ENCODE measurements at regions not wholly inside any gene's neighbourhood (a gene's known extent, or its start where the extent isn't known, plus 50 kb on each side); places are given as distances from the start of the nearest gene placed in this dataset.

DNA sequence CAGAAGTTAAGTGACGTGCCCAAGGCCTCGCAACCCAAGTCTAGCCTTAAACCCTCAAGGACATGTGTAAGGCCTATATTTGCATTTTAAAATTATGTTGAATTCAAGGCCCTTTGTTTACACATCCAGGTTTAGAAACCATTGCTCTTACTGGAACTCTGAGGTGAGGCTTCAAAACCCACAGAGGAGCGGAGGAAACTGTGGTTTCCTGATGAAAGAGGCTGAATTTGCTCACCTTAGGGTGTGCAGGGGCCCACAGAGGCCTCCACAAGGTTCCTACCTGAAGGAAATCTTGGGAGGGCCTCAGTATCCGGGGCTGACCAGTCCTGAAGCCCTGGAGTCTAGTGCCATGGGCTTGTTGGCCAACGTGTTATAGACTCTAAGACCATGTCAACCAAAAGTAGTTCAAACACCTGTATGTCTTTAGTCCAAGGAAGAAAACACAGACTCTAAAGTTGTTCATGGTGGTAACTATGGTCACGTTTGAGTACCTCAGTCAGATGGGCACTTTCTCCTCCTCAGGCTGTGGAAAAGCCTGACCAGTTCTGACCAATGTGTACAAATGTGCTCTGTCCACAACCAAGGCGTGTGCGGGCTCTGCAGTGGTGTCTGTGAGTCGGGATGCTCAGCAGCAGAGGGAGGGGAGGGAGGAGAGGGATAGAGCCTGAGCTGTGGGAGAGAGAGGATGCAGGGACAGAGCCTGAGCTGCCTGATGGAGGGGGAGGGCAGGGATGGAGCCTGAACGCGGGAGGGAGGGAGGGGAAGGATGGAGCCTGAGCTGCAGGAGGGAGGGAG is 124.6 kb upstream of the ERCC6L2 start:
- Histone ChIP-seq H3K4me1 (ENCODE audit: control insufficient read depth, insufficient read depth, low read length) (peaks cover 19% of the 10 kb centered on the region), H3K36me3 (ENCODE audit: control insufficient read depth, insufficient read depth, low read length) (no peaks in the 10 kb centered on the region), H3K27ac (ENCODE audit: insufficient read depth, low read depth, low read length, poor library complexity, severe bottlenecking) (no peak overlapping the region), H3K4me3 (ENCODE audit: insufficient read depth, low read depth, low read length) (no peak overlapping the region), H3K9me3 (ENCODE audit: control insufficient read depth, low read length) (no peaks in the 10 kb centered on the region), H3K27me3 (ENCODE audit: control insufficient read depth, insufficient read depth, low read length, poor library complexity, severe bottlenecking) (peaks cover 43% of the 10 kb centered on the region)
- WGBS, 2 experiments, result 78% methylated on average over 10 to 11 of the region's 11 CpGs

DNA sequence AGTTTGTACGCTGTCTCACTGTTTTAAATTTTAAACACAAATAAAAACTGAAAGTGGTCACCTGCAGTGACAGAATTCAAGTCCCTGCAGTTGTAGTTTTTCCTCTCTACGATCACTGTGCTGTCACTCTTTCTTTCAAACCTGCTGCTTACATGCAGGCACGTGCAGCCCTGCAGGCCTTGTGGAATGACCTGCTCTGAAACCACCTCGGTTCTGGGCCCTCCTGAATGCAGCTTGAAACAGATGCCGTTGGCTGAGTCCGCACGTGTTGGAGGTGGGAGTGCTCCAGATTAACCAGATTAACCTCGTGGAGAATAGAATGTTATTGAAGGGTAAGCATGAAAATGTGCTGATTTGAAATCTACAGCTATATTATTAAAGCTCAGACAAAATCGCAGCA is 126.0 kb upstream of the ERCC6L2 start:
- 49% methylated on average over 9 of the region's 9 CpGs for WGBS, 2 experiments
- Histone ChIP-seq H3K4me3 (ENCODE audit: insufficient read depth, low read depth, low read length) (no peak overlapping the region), H3K9me3 (ENCODE audit: control insufficient read depth, low read length) (no peaks in the 10 kb centered on the region), H3K36me3 (ENCODE audit: control insufficient read depth, insufficient read depth, low read length) (no peaks in the 10 kb centered on the region), H3K27ac (ENCODE audit: insufficient read depth, low read depth, low read length, poor library complexity, severe bottlenecking) (no peak overlapping the region), H3K4me1 (ENCODE audit: control insufficient read depth, insufficient read depth, low read length) (peaks cover 15% of the 10 kb centered on the region), H3K27me3 (ENCODE audit: control insufficient read depth, insufficient read depth, low read length, poor library complexity, severe bottlenecking) (peaks cover 34% of the 10 kb centered on the region)

DNA sequence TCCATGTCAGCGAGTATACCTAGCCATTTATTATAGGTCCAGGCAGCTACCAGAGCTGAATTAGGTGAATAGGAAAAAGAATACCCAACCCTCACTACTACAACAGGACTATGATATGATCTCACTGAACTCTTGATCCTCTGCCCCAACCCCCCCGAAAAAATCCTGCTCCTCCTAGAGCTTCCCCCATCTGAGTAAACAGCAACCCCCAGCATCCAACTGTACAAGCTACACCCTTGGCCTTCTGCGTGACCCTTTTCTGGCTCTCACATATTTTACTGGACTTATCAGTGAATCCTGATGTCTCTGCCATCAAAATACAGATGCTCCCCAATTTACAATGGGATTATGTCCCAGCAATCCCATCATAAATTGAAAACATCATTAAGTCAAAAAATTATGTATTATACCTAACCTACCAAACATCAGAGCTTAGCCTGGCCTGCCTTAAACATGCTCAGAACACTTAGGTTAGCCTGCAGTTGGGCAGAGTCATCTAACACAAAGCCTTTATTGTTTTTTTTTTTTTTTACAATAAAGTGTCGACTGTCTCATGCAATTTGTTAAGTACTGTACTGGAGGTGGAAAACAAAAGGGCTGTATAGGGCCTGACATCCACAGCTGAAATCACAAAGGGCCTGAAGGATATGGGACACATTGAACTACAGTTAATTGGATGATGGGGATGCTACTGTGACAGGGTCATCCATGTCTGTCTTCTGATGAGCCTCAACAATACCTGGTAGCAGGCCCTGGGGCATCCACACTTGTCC is 128.9 kb upstream of the ERCC6L2 start:
- Histone ChIP-seq H3K4me1 (ENCODE audit: control insufficient read depth, insufficient read depth, low read length) (no peaks in the 10 kb centered on the region), H3K9me3 (ENCODE audit: control insufficient read depth, low read length) (no peaks in the 10 kb centered on the region), H3K27me3 (ENCODE audit: control insufficient read depth, insufficient read depth, low read length, poor library complexity, severe bottlenecking) (peaks cover 7% of the 10 kb centered on the region), H3K27ac (ENCODE audit: insufficient read depth, low read depth, low read length, poor library complexity, severe bottlenecking) (no peak overlapping the region), H3K4me3 (ENCODE audit: insufficient read depth, low read depth, low read length) (no peak overlapping the region), H3K36me3 (ENCODE audit: control insufficient read depth, insufficient read depth, low read length) (no peaks in the 10 kb centered on the region)
- 88 to 90% methylated on average over 4 of the region's 4 CpGs for WGBS, 2 experiments

DNA sequence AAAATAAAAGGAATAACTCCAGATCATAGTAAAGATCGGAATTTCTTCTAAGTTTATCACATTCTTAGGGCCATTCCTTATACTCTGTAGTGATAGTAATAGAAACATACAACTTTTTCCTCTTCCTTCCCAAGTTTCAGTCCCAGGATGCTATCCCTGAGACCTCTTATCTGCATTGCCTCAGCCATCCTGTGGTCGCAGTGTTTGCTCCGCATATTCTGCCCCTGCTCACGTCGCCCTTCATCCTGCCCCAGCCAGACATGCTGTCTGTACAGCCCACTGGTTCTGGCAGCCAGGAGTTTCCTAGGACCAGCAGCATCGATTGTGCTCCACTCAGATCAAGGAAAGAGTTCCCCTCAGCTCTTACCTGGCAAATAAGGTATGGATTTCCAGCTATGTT is 132.7 kb upstream of the ERCC6L2 start:
- Histone ChIP-seq H3K27ac (ENCODE audit: insufficient read depth, low read depth, low read length, poor library complexity, severe bottlenecking) (no peak overlapping the region), H3K9me3 (ENCODE audit: control insufficient read depth, low read length) (no peaks in the 10 kb centered on the region), H3K4me1 (ENCODE audit: control insufficient read depth, insufficient read depth, low read length) (no peaks in the 10 kb centered on the region), H3K27me3 (ENCODE audit: control insufficient read depth, insufficient read depth, low read length, poor library complexity, severe bottlenecking) (no peaks in the 10 kb centered on the region), H3K4me3 (ENCODE audit: insufficient read depth, low read depth, low read length) (no peak overlapping the region), H3K36me3 (ENCODE audit: control insufficient read depth, insufficient read depth, low read length) (no peaks in the 10 kb centered on the region)
- WGBS, 2 experiments, result 72% methylated on average over 5 to 6 of the region's 6 CpGs

DNA sequence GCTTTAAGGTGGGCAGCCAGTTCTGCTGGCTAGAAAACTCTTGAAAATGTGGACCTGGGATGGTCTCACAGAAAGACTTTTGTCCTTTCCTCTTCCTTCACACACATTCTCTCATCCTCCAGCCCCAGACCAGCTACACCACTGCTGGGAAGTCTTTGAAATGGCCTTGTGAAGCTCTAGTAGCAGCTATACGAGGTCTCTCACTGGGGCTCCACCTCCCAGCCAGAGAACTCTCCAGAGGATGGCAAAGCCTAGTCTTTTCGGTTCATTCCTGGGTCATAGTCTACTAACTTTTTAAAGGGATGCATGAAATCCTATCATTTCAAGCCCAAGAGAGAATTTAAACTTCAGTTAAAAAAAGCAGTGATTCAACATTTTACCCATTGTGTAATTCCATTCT is 133.9 kb upstream of the ERCC6L2 start:
- WGBS, 2 experiments, result 42 to 48% methylated on average over 1 of the region's 2 CpGs
- H3K4me3 ChIP-seq (ENCODE audit: insufficient read depth, low read depth, low read length), result no peak overlapping the region

GRCh38 chr9:95740217-95741004 is 135.1 kb upstream of the ERCC6L2 start:
- Histone ChIP-seq H3K27ac (ENCODE audit: insufficient read depth, low read depth, low read length, poor library complexity, severe bottlenecking) (no peak overlapping the region), H3K9me3 (ENCODE audit: control insufficient read depth, low read length) (no peaks in the 10 kb centered on the region), H3K27me3 (ENCODE audit: control insufficient read depth, insufficient read depth, low read length, poor library complexity, severe bottlenecking) (no peaks in the 10 kb centered on the region), H3K4me1 (ENCODE audit: control insufficient read depth, insufficient read depth, low read length) (no peaks in the 10 kb centered on the region), H3K4me3 (ENCODE audit: insufficient read depth, low read depth, low read length) (no peak overlapping the region), H3K36me3 (ENCODE audit: control insufficient read depth, insufficient read depth, low read length) (no peaks in the 10 kb centered on the region)
- 90 to 93% methylated on average over 9 to 11 of the region's 11 CpGs for WGBS, 2 experiments

More for the DNA sequence above, 133.9 kb upstream of the ERCC6L2 start:
- H3K36me3 ChIP-seq (ENCODE audit: control insufficient read depth, insufficient read depth, low read length), result no peaks in the 10 kb centered on the region
- H3K9me3 ChIP-seq (ENCODE audit: control insufficient read depth, low read length), result no peaks in the 10 kb centered on the region
- H3K27me3 ChIP-seq (ENCODE audit: control insufficient read depth, insufficient read depth, low read length, poor library complexity, severe bottlenecking), result no peaks in the 10 kb centered on the region
- no peaks in the 10 kb centered on the region for H3K4me1 ChIP-seq (ENCODE audit: control insufficient read depth, insufficient read depth, low read length)
- no peak overlapping the region for H3K27ac ChIP-seq (ENCODE audit: insufficient read depth, low read depth, low read length, poor library complexity, severe bottlenecking)

- Histone ChIP-seq H3K4me3 (ENCODE audit: insufficient read depth, low read depth, low read length) (no peak overlapping the region), H3K27ac (ENCODE audit: insufficient read depth, low read depth, low read length, poor library complexity, severe bottlenecking) (no peak overlapping the region), H3K9me3 (ENCODE audit: control insufficient read depth, low read length) (no peaks in the 10 kb centered on the region), H3K36me3 (ENCODE audit: control insufficient read depth, insufficient read depth, low read length) (no peaks in the 10 kb centered on the region), H3K4me1 (ENCODE audit: control insufficient read depth, insufficient read depth, low read length) (peaks cover 8% of the 10 kb centered on the region), H3K27me3 (ENCODE audit: control insufficient read depth, insufficient read depth, low read length, poor library complexity, severe bottlenecking) (no peaks in the 10 kb centered on the region)
- 91 to 94% methylated on average over 10 of the region's 10 CpGs for WGBS, 2 experiments
Measured at GRCh38 chr9:95738438-95738837, 137.1 kb upstream of the ERCC6L2 start.

DNA sequence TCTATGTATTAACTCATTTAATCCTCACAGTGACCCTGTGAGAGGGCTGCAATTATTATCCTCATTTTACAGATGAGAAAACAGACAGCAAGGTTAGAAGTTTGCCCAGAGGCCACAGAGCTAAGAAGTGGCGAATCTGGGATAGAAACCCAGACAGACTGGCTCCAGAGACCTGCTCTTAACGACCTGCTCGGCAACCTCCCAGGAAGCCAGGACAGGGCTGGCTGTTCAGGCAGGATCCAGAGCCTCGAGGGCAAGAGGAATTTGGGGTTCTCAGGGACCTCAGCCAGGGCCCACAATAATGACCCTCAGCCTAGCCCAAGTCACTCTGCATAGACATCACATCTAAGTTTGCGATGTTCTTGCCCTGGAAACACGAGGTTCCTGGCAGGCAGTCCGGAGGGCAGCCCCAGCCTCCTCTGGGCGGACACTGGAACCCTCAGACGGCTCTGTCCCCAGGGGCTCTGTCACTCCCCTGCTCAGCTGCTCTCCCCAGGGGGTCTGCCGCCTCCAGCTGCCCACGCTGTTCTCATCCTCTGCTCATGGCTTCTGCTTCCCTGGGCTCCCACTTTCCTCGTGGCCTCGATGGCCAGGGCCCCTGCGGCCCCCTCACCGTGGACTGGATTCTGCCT is 138.5 kb upstream of the ERCC6L2 start:
- 78 to 80% methylated on average over 15 of the region's 15 CpGs for WGBS, 2 experiments
- no peaks in the 10 kb centered on the region for H3K9me3 ChIP-seq (ENCODE audit: control insufficient read depth, low read length)
- H3K4me3 ChIP-seq (ENCODE audit: insufficient read depth, low read depth, low read length), result no peak overlapping the region
- H3K4me1 ChIP-seq (ENCODE audit: control insufficient read depth, insufficient read depth, low read length), result peaks cover 11% of the 10 kb centered on the region
- H3K27ac ChIP-seq (ENCODE audit: insufficient read depth, low read depth, low read length, poor library complexity, severe bottlenecking), result no peak overlapping the region
- H3K36me3 ChIP-seq (ENCODE audit: control insufficient read depth, insufficient read depth, low read length), result no peaks in the 10 kb centered on the region
- H3K27me3 ChIP-seq (ENCODE audit: control insufficient read depth, insufficient read depth, low read length, poor library complexity, severe bottlenecking), result no peaks in the 10 kb centered on the region

GRCh38 chr9:95736370-95736769 is 139.1 kb upstream of the ERCC6L2 start:
- peaks cover 11% of the 10 kb centered on the region for H3K4me1 ChIP-seq (ENCODE audit: control insufficient read depth, insufficient read depth, low read length)
- WGBS, 2 experiments, result 73 to 78% methylated on average over 3 to 5 of the region's 5 CpGs
- no peaks in the 10 kb centered on the region for H3K9me3 ChIP-seq (ENCODE audit: control insufficient read depth, low read length)
- H3K36me3 ChIP-seq (ENCODE audit: control insufficient read depth, insufficient read depth, low read length), result no peaks in the 10 kb centered on the region
- H3K27me3 ChIP-seq (ENCODE audit: control insufficient read depth, insufficient read depth, low read length, poor library complexity, severe bottlenecking), result no peaks in the 10 kb centered on the region
- H3K4me3 ChIP-seq (ENCODE audit: insufficient read depth, low read depth, low read length), result no peak overlapping the region
- H3K27ac ChIP-seq (ENCODE audit: insufficient read depth, low read depth, low read length, poor library complexity, severe bottlenecking), result no peak overlapping the region

Measured in ectodermal cell (in vitro differentiated cells).